H9 (cell line): ENCODE measurements at regions not wholly inside any gene's neighbourhood (a gene's known extent, or its start where the extent isn't known, plus 50 kb on each side); places are given as distances from the start of the nearest gene placed in this dataset.

ENCODE experiments used
- DNase-seq: peaks from one replicate; pipeline ENCODE4 v3.0.0-alpha.2; 2017
- H2AFZ ChIP-seq: one replicate; pipeline ENCODE4 v1.6.1; 2013; ENCODE audit warnings: mild to moderate bottlenecking, low read length, control low read depth, moderate library complexity
- H2AK5ac ChIP-seq: 2 replicates; pipeline ENCODE4 v1.6.1; 2013; ENCODE audit warnings: low read length, control low read depth, mixed read lengths; ENCODE audit not compliant: insufficient read length
- H2BK120ac ChIP-seq: one replicate; pipeline ENCODE4 v1.6.1; 2013; ENCODE audit warnings: low read depth, mild to moderate bottlenecking, low read length, control low read depth, inconsistent platforms; ENCODE audit not compliant: poor library complexity, severe bottlenecking
- H2BK12ac ChIP-seq: 2 replicates; pipeline ENCODE4 v1.6.1; 2013; ENCODE audit warnings: low read length, control low read depth, mixed read lengths, low read depth; ENCODE audit not compliant: insufficient read length
- H2BK15ac ChIP-seq: 2 replicates; pipeline ENCODE4 v1.6.1; 2013; ENCODE audit warnings: low read depth, low read length, control low read depth
- H2BK20ac ChIP-seq: one replicate; pipeline ENCODE4 v1.6.1; 2013; ENCODE audit warnings: low read depth, mild to moderate bottlenecking, low read length, control low read depth, inconsistent platforms; ENCODE audit not compliant: poor library complexity, severe bottlenecking
- H2BK5ac ChIP-seq: 2 replicates; pipeline ENCODE4 v1.6.1; 2013; ENCODE audit warnings: low read length, control low read depth, mixed read lengths; ENCODE audit not compliant: insufficient read length
- H3K14ac ChIP-seq: 2 replicates; pipeline ENCODE4 v1.6.1; 2013; ENCODE audit warnings: low read length, control low read depth; ENCODE audit not compliant: insufficient read depth
- H3K18ac ChIP-seq: 2 replicates; pipeline ENCODE4 v1.6.1; 2013; ENCODE audit warnings: low read depth, mild to moderate bottlenecking, mixed read lengths, low read length, control low read depth; ENCODE audit not compliant: insufficient read length
- H3K23ac ChIP-seq: 2 replicates; pipeline ENCODE4 v1.6.1; 2013; ENCODE audit warnings: low read length, control low read depth, mixed read lengths, low read depth; ENCODE audit not compliant: insufficient read length
- H3K23me2 ChIP-seq: 2 replicates; pipeline ENCODE4 v1.6.1; 2013; ENCODE audit warnings: low read depth, mild to moderate bottlenecking, mixed read lengths, low read length, control low read depth; ENCODE audit not compliant: insufficient read length, poor library complexity, severe bottlenecking
- H3K27ac ChIP-seq: 2 replicates; pipeline ENCODE4 v1.5.1; 2013; ENCODE audit warnings: low read length, control low read depth, mixed read lengths, low read depth; ENCODE audit not compliant: insufficient read length
- H3K27me3 ChIP-seq: 2 replicates; pipeline ENCODE4 v1.6.1; 2013; ENCODE audit warnings: low read length, control low read depth, inconsistent platforms; ENCODE audit not compliant: insufficient read depth
- H3K4ac ChIP-seq: 2 replicates; pipeline ENCODE4 v1.6.1; 2013; ENCODE audit warnings: low read depth, mild to moderate bottlenecking, control low read depth, inconsistent platforms, low read length, moderate library complexity
- H3K4me1 ChIP-seq: 2 replicates; pipeline ENCODE4 v1.6.1; 2013; ENCODE audit warnings: low read length, control low read depth, inconsistent platforms; ENCODE audit not compliant: insufficient read depth
- H3K4me2 ChIP-seq: 2 replicates; pipeline ENCODE4 v1.6.1; 2013; ENCODE audit warnings: low read length, control low read depth, mixed read lengths; ENCODE audit not compliant: insufficient read length, insufficient read depth
- H3K56ac ChIP-seq: 2 replicates; pipeline ENCODE4 v1.6.1; 2013; ENCODE audit warnings: low read depth, mild to moderate bottlenecking, mixed read lengths, low read length, control low read depth; ENCODE audit not compliant: insufficient read length
- H3K79me1 ChIP-seq: 2 replicates; pipeline ENCODE4 v1.6.1; 2013; ENCODE audit warnings: low read depth, mild to moderate bottlenecking, moderate library complexity, low read length, control low read depth, inconsistent platforms; ENCODE audit not compliant: insufficient read depth, poor library complexity, severe bottlenecking
- H3K79me2 ChIP-seq: 2 replicates; pipeline ENCODE4 v1.6.1; 2013; ENCODE audit warnings: low read length, control low read depth, inconsistent platforms; ENCODE audit not compliant: insufficient read depth
- H3K9ac ChIP-seq: 2 replicates; pipeline ENCODE4 v1.6.1; 2013; ENCODE audit warnings: low read length, control low read depth, mixed read lengths; ENCODE audit not compliant: insufficient read length; ENCODE audit errors: extremely low read depth
- H3K9me3 ChIP-seq: one replicate; pipeline ENCODE4 v1.6.1; 2013; ENCODE audit warnings: low read depth, low read length, inconsistent platforms; ENCODE audit not compliant: control insufficient read depth
- H3T11ph ChIP-seq: one replicate; pipeline ENCODE4 v1.6.1; 2013; ENCODE audit warnings: mild to moderate bottlenecking, low read length, control low read depth, inconsistent platforms
- H4K20me1 ChIP-seq: one replicate; pipeline ENCODE4 v1.6.1; 2013; ENCODE audit not compliant: control insufficient read depth, insufficient read length, insufficient read depth
- H4K5ac ChIP-seq: 2 replicates; pipeline ENCODE4 v1.6.1; 2013; ENCODE audit warnings: low read depth, mild to moderate bottlenecking, mixed read lengths, low read length, control low read depth; ENCODE audit not compliant: insufficient read length
- H4K8ac ChIP-seq: replicated peaks from 2 replicates; pipeline ENCODE4 v1.6.1; 2013; ENCODE audit warnings: low read length, control low read depth, mixed read lengths, low read depth; ENCODE audit not compliant: insufficient read length
- H4K91ac ChIP-seq: 2 replicates; pipeline ENCODE4 v1.6.1; 2013; ENCODE audit warnings: low read depth, mild to moderate bottlenecking, moderate library complexity, mixed read lengths, low read length, control low read depth; ENCODE audit not compliant: insufficient read length
- H3K27ac Mint-ChIP-seq, 3 experiments: 2 replicates in 2 of 3; 3 replicates in 1 of 3; pipeline ENCODE4 v1.8.0; 2020 to 2021; ENCODE audit warnings: mixed read lengths in 3 of 3, mild to moderate bottlenecking in 1 of 3, moderate library complexity in 1 of 3
- H3K27me3 Mint-ChIP-seq: 2 replicates; pipeline ENCODE4 v1.8.0; 2021; ENCODE audit warnings: low read depth, mild to moderate bottlenecking, moderate library complexity, mixed read lengths
- H3K36me3 Mint-ChIP-seq, 3 experiments: 2 replicates in 2 of 3; 3 replicates in 1 of 3; pipeline ENCODE4 v1.8.0; 2020 to 2021; ENCODE audit warnings: low read depth in 3 of 3, mixed read lengths in 3 of 3; ENCODE audit not compliant: insufficient read depth in 1 of 3
- H3K4me1 Mint-ChIP-seq, 2 experiments: 2 replicates each; pipeline ENCODE4 v1.8.0; 2020; ENCODE audit warnings: mixed read lengths in 2 of 2
- H3K4me3 Mint-ChIP-seq, 2 experiments: 2 replicates in 1 of 2; 3 replicates in 1 of 2; pipeline ENCODE4 v1.8.0; 2020 to 2021; ENCODE audit warnings: mild to moderate bottlenecking in 2 of 2, mixed read lengths in 2 of 2, moderate library complexity in 1 of 2
- H3K9me3 Mint-ChIP-seq, 2 experiments: 2 replicates in 1 of 2; 3 replicates in 1 of 2; pipeline ENCODE4 v1.8.0; 2020; ENCODE audit warnings: mild to moderate bottlenecking in 2 of 2, mixed read lengths in 2 of 2, moderate library complexity in 1 of 2
- WGBS: extraction: QIAGEN DNeasy Blood & Tissue Kit; methylation state at CpG from one replicate; pipeline ENCODE4 v1.1.7; 2013; ENCODE audit warnings: missing lambda C conversion rate, low lambda C conversion rate, mixed read lengths; ENCODE audit not compliant: insufficient read length; ENCODE audit errors: extremely low coverage; 5-methylcytosine and 5-hydroxymethylcytosine counted together
- TF ChIP-seq, protein P1 (sequence below): fragments of 200-600 bp; sonication (generic); conservative IDR thresholded peaks from 3 replicates; pipeline ENCODE4 v1.8.0; 2021; ENCODE audit warnings: antibody characterized with exemption, mild to moderate bottlenecking

GRCh38 chr1:211886551-211886950 is 56.0 kb upstream of the LPGAT1 start:
- Histone ChIP-seq H2AK5ac (no peak overlapping the region), H4K8ac (no peak overlapping the region), H3K23ac (no peak overlapping the region), H2BK5ac (no peak overlapping the region), H3K27me3 (no peaks in the 10 kb centered on the region), H3K14ac (no peak overlapping the region), H3K4me2 (no peak overlapping the region), H3K4ac (no peak overlapping the region), H4K20me1 (no peaks in the 10 kb centered on the region), H4K5ac (no peak overlapping the region), H2BK120ac (no peak overlapping the region), H3K79me1 (no peaks in the 10 kb centered on the region), H3T11ph (no peak overlapping the region), H4K91ac (no peak overlapping the region), H2BK15ac (no peak overlapping the region), H3K9me3 (no peaks in the 10 kb centered on the region), H3K27ac (no peak overlapping the region), H3K23me2 (peaks cover 4% of the 10 kb centered on the region), H2BK12ac (no peak overlapping the region), H3K18ac (no peak overlapping the region), H3K79me2 (no peaks in the 10 kb centered on the region), H3K56ac (no peak overlapping the region), H2AFZ (no peak overlapping the region), H3K4me1 (no peaks in the 10 kb centered on the region), H2BK20ac (no peak overlapping the region), H3K9ac (no peak overlapping the region)
- H3K27me3 Mint-ChIP-seq: peaks cover 26% of the 10 kb centered on the region
- no peak overlapping the region for H3K4me3 Mint-ChIP-seq
- no peaks in the 10 kb centered on the region; a peak in 1 of 7 replicates for H3K36me3 Mint-ChIP-seq
- no CpG with 5 or more reads among the region's 3 CpGs for WGBS
- peaks cover 2 to 11% of the 10 kb centered on the region in 2 experiments for H3K4me1 Mint-ChIP-seq
- TF ChIP-seq, protein P1, sequence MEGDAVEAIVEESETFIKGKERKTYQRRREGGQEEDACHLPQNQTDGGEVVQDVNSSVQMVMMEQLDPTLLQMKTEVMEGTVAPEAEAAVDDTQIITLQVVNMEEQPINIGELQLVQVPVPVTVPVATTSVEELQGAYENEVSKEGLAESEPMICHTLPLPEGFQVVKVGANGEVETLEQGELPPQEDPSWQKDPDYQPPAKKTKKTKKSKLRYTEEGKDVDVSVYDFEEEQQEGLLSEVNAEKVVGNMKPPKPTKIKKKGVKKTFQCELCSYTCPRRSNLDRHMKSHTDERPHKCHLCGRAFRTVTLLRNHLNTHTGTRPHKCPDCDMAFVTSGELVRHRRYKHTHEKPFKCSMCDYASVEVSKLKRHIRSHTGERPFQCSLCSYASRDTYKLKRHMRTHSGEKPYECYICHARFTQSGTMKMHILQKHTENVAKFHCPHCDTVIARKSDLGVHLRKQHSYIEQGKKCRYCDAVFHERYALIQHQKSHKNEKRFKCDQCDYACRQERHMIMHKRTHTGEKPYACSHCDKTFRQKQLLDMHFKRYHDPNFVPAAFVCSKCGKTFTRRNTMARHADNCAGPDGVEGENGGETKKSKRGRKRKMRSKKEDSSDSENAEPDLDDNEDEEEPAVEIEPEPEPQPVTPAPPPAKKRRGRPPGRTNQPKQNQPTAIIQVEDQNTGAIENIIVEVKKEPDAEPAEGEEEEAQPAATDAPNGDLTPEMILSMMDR: no peak
- H3K9me3 Mint-ChIP-seq: peaks cover 11 to 13% of the 10 kb centered on the region in 2 experiments; a peak in 4 of 5 replicates
- DNase-seq: no peak
- no peak overlapping the region for H3K27ac Mint-ChIP-seq
